NOMO-1 treated with DMSO at 0.1 percent for 48 hours (cell line): ENCODE measurements at regions not wholly inside any gene's neighbourhood (a gene's known extent, or its start where the extent isn't known, plus 50 kb on each side); places are given as distances from the start of the nearest gene placed in this dataset.

Experiments used
- DNase-seq: peaks from one replicate; lab custom pipeline; 2025; ENCODE audit not compliant: unreplicated experiment; lab: John Stamatoyannopoulos, UW

GRCh38 chr6:2469428-2469827, 224.0 kb upstream of the GMDS start:
- DNase-seq, result no peak

- no peak for DNase-seq
These were observed 223.2 kb upstream of the GMDS start for GRCh38 chr6:2468601-2468955.

GRCh38 chr6:2467929-2468600, 222.7 kb upstream of the GMDS start:
- no peak for DNase-seq

- no peak for DNase-seq
These were observed 219.9 kb upstream of the GMDS start for GRCh38 chr6:2465336-2465735.

- DNase-seq, result no peak
These were observed 219.2 kb upstream of the GMDS start for GRCh38 chr6:2464641-2465040.

- no peak for DNase-seq
These were observed 217.4 kb upstream of the GMDS start for GRCh38 chr6:2462831-2463230.

GRCh38 chr6:2460216-2460745, 214.9 kb upstream of the GMDS start:
- no peak for DNase-seq

GRCh38 chr6:2454180-2454579, 208.8 kb upstream of the GMDS start:
- DNase-seq, result no peak

- DNase-seq, result no peak
These were observed 205.1 kb upstream of the GMDS start for GRCh38 chr6:2450546-2450945.

GRCh38 chr6:2449572-2449940, 204.2 kb upstream of the GMDS start:
- no peak for DNase-seq

GRCh38 chr6:2448826-2449571, 203.6 kb upstream of the GMDS start:
- DNase-seq, result peak; percentile 87

- no peak for DNase-seq
These were observed 202.5 kb upstream of the GMDS start for GRCh38 chr6:2447931-2448330.

GRCh38 chr6:2447318-2447920, 202.0 kb upstream of the GMDS start:
- DNase-seq, result no peak

GRCh38 chr6:2441601-2442475, 196.4 kb upstream of the GMDS start:
- DNase-seq, result no peak

- DNase-seq, result no peak
These were observed 195.1 kb upstream of the GMDS start for GRCh38 chr6:2440516-2440915.

- no peak for DNase-seq
These were observed 194.2 kb upstream of the GMDS start for GRCh38 chr6:2439632-2440031.

GRCh38 chr6:2439082-2439481, 193.7 kb upstream of the GMDS start:
- DNase-seq, result no peak

GRCh38 chr6:2436410-2437154, 191.2 kb upstream of the GMDS start:
- no peak for DNase-seq

- no peak for DNase-seq
These were observed 189.9 kb upstream of the GMDS start for GRCh38 chr6:2435323-2435722.

- DNase-seq, result no peak
These were observed 189.5 kb upstream of the GMDS start for GRCh38 chr6:2434912-2435311.

GRCh38 chr6:2434116-2434515, 188.7 kb upstream of the GMDS start:
- DNase-seq, result no peak
